ENCODE measurements at regions not wholly inside any gene's neighbourhood (a gene's known extent, or its start where the extent isn't known, plus 50 kb on each side); places are given as distances from the start of the nearest gene placed in this dataset.
A peak's percentile ranks its signal among the peaks of the same experiment; 100 is the strongest.

- Histone ChIP-seq H3K36me3 (ENCODE audit: control insufficient read depth in 1 of 2, insufficient read depth in 2 of 2, low read length in 2 of 2) (no peaks in the 10 kb centered on the region), H3K27ac (ENCODE audit: low read depth, low read length) (no peak overlapping the region), H3K9me3 (ENCODE audit: control insufficient read depth in 1 of 2, insufficient read depth in 1 of 2, low read depth in 1 of 2, low read length in 2 of 2) (peaks cover 15 to 21% of the 10 kb centered on the region in 2 experiments; a peak in 3 of 4 replicates), H3K9ac (ENCODE audit: low read length) (no peak overlapping the region), H4K20me1 (ENCODE audit: insufficient read depth) (no peaks in the 10 kb centered on the region), H3K27me3 (ENCODE audit: insufficient read depth, low read length) (no peaks in the 10 kb centered on the region), H3K4me1 (ENCODE audit: control insufficient read depth in 1 of 2, insufficient read depth in 2 of 2, low read length in 2 of 2) (peaks cover 0 to 6% of the 10 kb centered on the region in 2 experiments; a peak in 1 of 4 replicates), H3K79me2 (ENCODE audit: insufficient read depth, low read length) (no peaks in the 10 kb centered on the region), H3K4me3 (replicated peaks in 1 of 2; ENCODE audit: low read depth in 1 of 2, low read length in 2 of 2) (no peak overlapping the region), H2AFZ (ENCODE audit: low read depth, low read length, poor library complexity, severe bottlenecking) (peak overlapping the region; percentile 52), H3K4me2 (ENCODE audit: low read length) (peak overlapping the region; percentile 47), H3K9me2 (ENCODE audit: insufficient read depth) (no peaks in the 10 kb centered on the region)
- peak; percentile 89 for TF ChIP-seq RAD21 (IDR thresholded peaks at IDR 0.05; ENCODE audit: low read depth)
- no peak for TF ChIP-seq SP1 (IDR thresholded peaks at IDR 0.05; ENCODE audit: low read depth)
- peak; percentile 75 to 79 (median 78) for TF ChIP-seq CTCF (IDR thresholded peaks at IDR 0.05 in 2 of 3, conservative IDR thresholded peaks at IDR 0.05 in 1 of 3; ENCODE audit: borderline replicate concordance in 1 of 3, insufficient read depth in 1 of 3, low read depth in 2 of 3, low read length in 2 of 3)
- TF ChIP-seq SIN3A (IDR thresholded peaks at IDR 0.05; ENCODE audit: low read depth), result no peak
- peak; percentile 34; the same call in 1 of the 2 replicates for TF ChIP-seq MAX (IDR thresholded peaks at IDR 0.05)
- no peak for TF ChIP-seq CEBPB (IDR thresholded peaks at IDR 0.05; ENCODE audit: low read depth)
- CTCF ChIA-PET, result interaction anchor here (0.6 to 5.1 kb wide), 21 partner anchors 12 to 610 kb away, joined by 3 to 56 read pairs (median 4); no protein-coding TSS in a partner anchor
- POLR2A ChIA-PET, result no interaction called here
- BruUV-seq (replicated peaks), result no TSS peak
- peak; percentile 95 for ATAC-seq
- intact Hi-C loops (cut with micrococcal nuclease), result loop anchor here (1.0 kb wide), 2 partner anchors 209 to 298 kb away; no protein-coding TSS in a partner anchor
- RAD21 ChIA-PET (ENCODE audit: low non-redundant PET in 1 of 2, low total read pairs in 2 of 2, uncharacterized antibody in 2 of 2, unreplicated experiment in 2 of 2), result interaction anchor here (0.5 to 1.3 kb wide), 6 partner anchors 209 to 380 kb away, joined by 3 to 7 read pairs (median 6); no protein-coding TSS in a partner anchor
- DNase-seq (ENCODE audit: low read depth, low spot score), result peak; percentile 16
These were observed 68.7 kb upstream of the CACNA1A start for GRCh38 chr19:13574933-13575332.
